H9 (cell line): ENCODE measurements at regions not wholly inside any gene's neighbourhood (a gene's known extent, or its start where the extent isn't known, plus 50 kb on each side); places are given as distances from the start of the nearest gene placed in this dataset.
A peak's percentile ranks its signal among the peaks of the same experiment; 100 is the strongest.

Experiments
- DNase-seq: peaks from one replicate; pipeline ENCODE4 v3.0.0-alpha.2; 2017
- H2AFZ ChIP-seq: one replicate; pipeline ENCODE4 v1.6.1; 2013; ENCODE audit warnings: mild to moderate bottlenecking, low read length, control low read depth, moderate library complexity
- H2AK5ac ChIP-seq: 2 replicates; pipeline ENCODE4 v1.6.1; 2013; ENCODE audit warnings: low read length, control low read depth, mixed read lengths; ENCODE audit not compliant: insufficient read length
- H2BK120ac ChIP-seq: one replicate; pipeline ENCODE4 v1.6.1; 2013; ENCODE audit warnings: low read depth, mild to moderate bottlenecking, low read length, control low read depth, inconsistent platforms; ENCODE audit not compliant: poor library complexity, severe bottlenecking
- H2BK12ac ChIP-seq: 2 replicates; pipeline ENCODE4 v1.6.1; 2013; ENCODE audit warnings: low read length, control low read depth, mixed read lengths, low read depth; ENCODE audit not compliant: insufficient read length
- H2BK15ac ChIP-seq: 2 replicates; pipeline ENCODE4 v1.6.1; 2013; ENCODE audit warnings: low read depth, low read length, control low read depth
- H2BK20ac ChIP-seq: one replicate; pipeline ENCODE4 v1.6.1; 2013; ENCODE audit warnings: low read depth, mild to moderate bottlenecking, low read length, control low read depth, inconsistent platforms; ENCODE audit not compliant: poor library complexity, severe bottlenecking
- H2BK5ac ChIP-seq: 2 replicates; pipeline ENCODE4 v1.6.1; 2013; ENCODE audit warnings: low read length, control low read depth, mixed read lengths; ENCODE audit not compliant: insufficient read length
- H3K14ac ChIP-seq: 2 replicates; pipeline ENCODE4 v1.6.1; 2013; ENCODE audit warnings: low read length, control low read depth; ENCODE audit not compliant: insufficient read depth
- H3K18ac ChIP-seq: 2 replicates; pipeline ENCODE4 v1.6.1; 2013; ENCODE audit warnings: low read depth, mild to moderate bottlenecking, mixed read lengths, low read length, control low read depth; ENCODE audit not compliant: insufficient read length
- H3K23ac ChIP-seq: 2 replicates; pipeline ENCODE4 v1.6.1; 2013; ENCODE audit warnings: low read length, control low read depth, mixed read lengths, low read depth; ENCODE audit not compliant: insufficient read length
- H3K23me2 ChIP-seq: 2 replicates; pipeline ENCODE4 v1.6.1; 2013; ENCODE audit warnings: low read depth, mild to moderate bottlenecking, mixed read lengths, low read length, control low read depth; ENCODE audit not compliant: insufficient read length, poor library complexity, severe bottlenecking
- H3K27ac ChIP-seq: 2 replicates; pipeline ENCODE4 v1.5.1; 2013; ENCODE audit warnings: low read length, control low read depth, mixed read lengths, low read depth; ENCODE audit not compliant: insufficient read length
- H3K27me3 ChIP-seq: 2 replicates; pipeline ENCODE4 v1.6.1; 2013; ENCODE audit warnings: low read length, control low read depth, inconsistent platforms; ENCODE audit not compliant: insufficient read depth
- H3K4ac ChIP-seq: 2 replicates; pipeline ENCODE4 v1.6.1; 2013; ENCODE audit warnings: low read depth, mild to moderate bottlenecking, control low read depth, inconsistent platforms, low read length, moderate library complexity
- H3K4me1 ChIP-seq: 2 replicates; pipeline ENCODE4 v1.6.1; 2013; ENCODE audit warnings: low read length, control low read depth, inconsistent platforms; ENCODE audit not compliant: insufficient read depth
- H3K4me2 ChIP-seq: 2 replicates; pipeline ENCODE4 v1.6.1; 2013; ENCODE audit warnings: low read length, control low read depth, mixed read lengths; ENCODE audit not compliant: insufficient read length, insufficient read depth
- H3K56ac ChIP-seq: 2 replicates; pipeline ENCODE4 v1.6.1; 2013; ENCODE audit warnings: low read depth, mild to moderate bottlenecking, mixed read lengths, low read length, control low read depth; ENCODE audit not compliant: insufficient read length
- H3K79me1 ChIP-seq: 2 replicates; pipeline ENCODE4 v1.6.1; 2013; ENCODE audit warnings: low read depth, mild to moderate bottlenecking, moderate library complexity, low read length, control low read depth, inconsistent platforms; ENCODE audit not compliant: insufficient read depth, poor library complexity, severe bottlenecking
- H3K79me2 ChIP-seq: 2 replicates; pipeline ENCODE4 v1.6.1; 2013; ENCODE audit warnings: low read length, control low read depth, inconsistent platforms; ENCODE audit not compliant: insufficient read depth
- H3K9ac ChIP-seq: 2 replicates; pipeline ENCODE4 v1.6.1; 2013; ENCODE audit warnings: low read length, control low read depth, mixed read lengths; ENCODE audit not compliant: insufficient read length; ENCODE audit errors: extremely low read depth
- H3K9me3 ChIP-seq: one replicate; pipeline ENCODE4 v1.6.1; 2013; ENCODE audit warnings: low read depth, low read length, inconsistent platforms; ENCODE audit not compliant: control insufficient read depth
- H3T11ph ChIP-seq: one replicate; pipeline ENCODE4 v1.6.1; 2013; ENCODE audit warnings: mild to moderate bottlenecking, low read length, control low read depth, inconsistent platforms
- H4K20me1 ChIP-seq: one replicate; pipeline ENCODE4 v1.6.1; 2013; ENCODE audit not compliant: control insufficient read depth, insufficient read length, insufficient read depth
- H4K5ac ChIP-seq: 2 replicates; pipeline ENCODE4 v1.6.1; 2013; ENCODE audit warnings: low read depth, mild to moderate bottlenecking, mixed read lengths, low read length, control low read depth; ENCODE audit not compliant: insufficient read length
- H4K8ac ChIP-seq: replicated peaks from 2 replicates; pipeline ENCODE4 v1.6.1; 2013; ENCODE audit warnings: low read length, control low read depth, mixed read lengths, low read depth; ENCODE audit not compliant: insufficient read length
- H4K91ac ChIP-seq: 2 replicates; pipeline ENCODE4 v1.6.1; 2013; ENCODE audit warnings: low read depth, mild to moderate bottlenecking, moderate library complexity, mixed read lengths, low read length, control low read depth; ENCODE audit not compliant: insufficient read length
- H3K27ac Mint-ChIP-seq, 3 experiments: 2 replicates in 2 of 3; 3 replicates in 1 of 3; pipeline ENCODE4 v1.8.0; 2020 to 2021; ENCODE audit warnings: mixed read lengths in 3 of 3, mild to moderate bottlenecking in 1 of 3, moderate library complexity in 1 of 3
- H3K27me3 Mint-ChIP-seq: 2 replicates; pipeline ENCODE4 v1.8.0; 2021; ENCODE audit warnings: low read depth, mild to moderate bottlenecking, moderate library complexity, mixed read lengths
- H3K36me3 Mint-ChIP-seq, 3 experiments: 2 replicates in 2 of 3; 3 replicates in 1 of 3; pipeline ENCODE4 v1.8.0; 2020 to 2021; ENCODE audit warnings: low read depth in 3 of 3, mixed read lengths in 3 of 3; ENCODE audit not compliant: insufficient read depth in 1 of 3
- H3K4me1 Mint-ChIP-seq, 2 experiments: 2 replicates each; pipeline ENCODE4 v1.8.0; 2020; ENCODE audit warnings: mixed read lengths in 2 of 2
- H3K4me3 Mint-ChIP-seq, 2 experiments: 2 replicates in 1 of 2; 3 replicates in 1 of 2; pipeline ENCODE4 v1.8.0; 2020 to 2021; ENCODE audit warnings: mild to moderate bottlenecking in 2 of 2, mixed read lengths in 2 of 2, moderate library complexity in 1 of 2
- H3K9me3 Mint-ChIP-seq, 2 experiments: 2 replicates in 1 of 2; 3 replicates in 1 of 2; pipeline ENCODE4 v1.8.0; 2020; ENCODE audit warnings: mild to moderate bottlenecking in 2 of 2, mixed read lengths in 2 of 2, moderate library complexity in 1 of 2
- WGBS: extraction: QIAGEN DNeasy Blood & Tissue Kit; methylation state at CpG from one replicate; pipeline ENCODE4 v1.1.7; 2013; ENCODE audit warnings: missing lambda C conversion rate, low lambda C conversion rate, mixed read lengths; ENCODE audit not compliant: insufficient read length; ENCODE audit errors: extremely low coverage; 5-methylcytosine and 5-hydroxymethylcytosine counted together
- TF ChIP-seq, protein P1 (sequence below): fragments of 200-600 bp; sonication (generic); conservative IDR thresholded peaks from 3 replicates; pipeline ENCODE4 v1.8.0; 2021; ENCODE audit warnings: antibody characterized with exemption, mild to moderate bottlenecking

DNA sequence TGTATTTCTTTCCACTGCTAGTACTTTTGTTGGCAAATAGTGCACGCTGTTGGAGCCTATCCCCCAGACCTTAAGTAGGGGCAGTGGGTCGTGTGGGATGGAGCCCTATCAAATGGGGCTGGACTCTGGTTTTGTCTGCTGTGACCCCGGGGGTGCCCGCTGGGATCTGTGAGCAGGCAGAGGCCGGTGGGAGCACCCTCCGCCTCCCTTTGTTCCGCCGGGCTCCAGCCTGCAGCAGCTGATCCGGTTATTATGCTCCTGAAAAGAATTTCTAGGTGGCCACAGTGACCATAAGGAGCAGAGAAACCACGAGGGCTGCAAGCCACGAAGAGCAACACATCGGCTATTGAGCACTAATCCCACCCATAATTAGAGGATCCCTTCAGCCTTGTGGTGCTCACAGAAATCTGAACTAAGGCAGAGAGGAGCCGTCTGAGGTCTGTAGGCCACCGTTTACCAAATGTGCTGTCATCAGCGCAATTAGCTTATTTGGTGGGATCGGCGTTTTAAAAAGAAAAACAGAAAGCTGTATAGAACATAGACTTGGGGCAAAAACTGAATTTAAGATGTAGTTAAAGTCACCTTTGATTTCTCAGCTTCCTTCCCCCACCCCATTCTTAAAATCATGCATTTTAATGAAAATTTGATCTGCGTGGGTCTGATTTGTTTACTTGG is 598.3 kb upstream of the JAG1 start:
- H3K9me3 ChIP-seq: no peaks in the 10 kb centered on the region
- H3K79me1 ChIP-seq: no peaks in the 10 kb centered on the region
- no peak overlapping the region for H3K9ac ChIP-seq
- peak overlapping the region; percentile 51 for H2BK20ac ChIP-seq
- Mint-ChIP-seq H3K27me3 (no peaks in the 10 kb centered on the region), H3K4me3 (no peak overlapping the region), H3K36me3 (no peaks in the 10 kb centered on the region; a peak in 1 of 7 replicates), H3K27ac (peak overlapping the region in 1 of 3 experiments; percentile 58; a peak in 2 of 7 replicates), H3K9me3 (no peaks in the 10 kb centered on the region), H3K4me1 (peaks cover 54 to 61% of the 10 kb centered on the region in 2 experiments)
- no peaks in the 10 kb centered on the region for H3K23me2 ChIP-seq
- H4K8ac ChIP-seq: no peak overlapping the region
- no peaks in the 10 kb centered on the region for H3K79me2 ChIP-seq
- H3K23ac ChIP-seq: no peak overlapping the region
- no peak overlapping the region for H4K5ac ChIP-seq
- H3T11ph ChIP-seq: no peak overlapping the region
- H2BK5ac ChIP-seq: no peak overlapping the region
- H2BK15ac ChIP-seq: no peak overlapping the region
- H2AFZ ChIP-seq: no peak overlapping the region
- no peak for DNase-seq
- H4K20me1 ChIP-seq: no peaks in the 10 kb centered on the region
- no peak overlapping the region for H3K56ac ChIP-seq
- TF ChIP-seq, protein P1, sequence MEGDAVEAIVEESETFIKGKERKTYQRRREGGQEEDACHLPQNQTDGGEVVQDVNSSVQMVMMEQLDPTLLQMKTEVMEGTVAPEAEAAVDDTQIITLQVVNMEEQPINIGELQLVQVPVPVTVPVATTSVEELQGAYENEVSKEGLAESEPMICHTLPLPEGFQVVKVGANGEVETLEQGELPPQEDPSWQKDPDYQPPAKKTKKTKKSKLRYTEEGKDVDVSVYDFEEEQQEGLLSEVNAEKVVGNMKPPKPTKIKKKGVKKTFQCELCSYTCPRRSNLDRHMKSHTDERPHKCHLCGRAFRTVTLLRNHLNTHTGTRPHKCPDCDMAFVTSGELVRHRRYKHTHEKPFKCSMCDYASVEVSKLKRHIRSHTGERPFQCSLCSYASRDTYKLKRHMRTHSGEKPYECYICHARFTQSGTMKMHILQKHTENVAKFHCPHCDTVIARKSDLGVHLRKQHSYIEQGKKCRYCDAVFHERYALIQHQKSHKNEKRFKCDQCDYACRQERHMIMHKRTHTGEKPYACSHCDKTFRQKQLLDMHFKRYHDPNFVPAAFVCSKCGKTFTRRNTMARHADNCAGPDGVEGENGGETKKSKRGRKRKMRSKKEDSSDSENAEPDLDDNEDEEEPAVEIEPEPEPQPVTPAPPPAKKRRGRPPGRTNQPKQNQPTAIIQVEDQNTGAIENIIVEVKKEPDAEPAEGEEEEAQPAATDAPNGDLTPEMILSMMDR: no peak
- H3K4me1 ChIP-seq: peaks cover 5% of the 10 kb centered on the region
- no peak overlapping the region for H3K27ac ChIP-seq
- no CpG with 5 or more reads among the region's 18 CpGs for WGBS
- H3K4me2 ChIP-seq: no peak overlapping the region
- H2BK12ac ChIP-seq: no peak overlapping the region
- no peak overlapping the region for H2BK120ac ChIP-seq
- H3K4ac ChIP-seq: no peak overlapping the region
- no peak overlapping the region for H4K91ac ChIP-seq
- H2AK5ac ChIP-seq: no peak overlapping the region
- no peak overlapping the region for H3K18ac ChIP-seq
- H3K27me3 ChIP-seq: no peaks in the 10 kb centered on the region
- H3K14ac ChIP-seq: no peak overlapping the region
